ENCODE measurements at regions not wholly inside any gene's neighbourhood (a gene's known extent, or its start where the extent isn't known, plus 50 kb on each side); places are given as distances from the start of the nearest gene placed in this dataset.

DNA sequence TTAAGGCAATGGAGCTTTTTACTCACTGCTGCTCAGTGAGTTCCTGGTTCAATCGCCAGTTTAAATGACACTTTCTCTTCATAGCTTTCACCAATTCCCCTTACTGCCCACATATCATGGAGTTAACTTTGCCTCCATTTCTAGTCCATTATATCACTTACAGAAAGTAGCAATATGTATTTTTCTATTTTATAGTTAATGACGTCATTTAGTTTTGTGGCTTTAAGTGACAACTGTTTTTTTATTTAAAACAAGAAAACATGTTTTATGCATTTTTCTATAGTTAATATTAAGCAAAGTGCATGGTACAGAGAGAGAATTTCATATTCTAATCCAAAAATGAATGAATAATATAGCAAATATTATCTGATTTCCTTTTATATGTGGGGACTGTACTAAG, 363.3 kb downstream of the CDC14C start:
- no peak for ATAC-seq
- ChIA-PET CTCF (no interaction called here), RAD21 (ENCODE audit: low non-redundant PET in 1 of 2, low total read pairs in 2 of 2, uncharacterized antibody in 2 of 2, unreplicated experiment in 2 of 2) (no interaction called here), POLR2A (no interaction called here)
- Histone ChIP-seq H3K4me1 (ENCODE audit: control insufficient read depth in 1 of 2, insufficient read depth in 2 of 2, low read length in 2 of 2) (no peaks in the 10 kb centered on the region), H3K4me2 (ENCODE audit: low read length) (no peak overlapping the region), H3K9ac (ENCODE audit: low read length) (no peak overlapping the region), H3K27ac (ENCODE audit: low read depth, low read length) (no peak overlapping the region), H3K36me3 (ENCODE audit: control insufficient read depth in 1 of 2, insufficient read depth in 2 of 2, low read length in 2 of 2) (no peaks in the 10 kb centered on the region), H3K27me3 (ENCODE audit: insufficient read depth, low read length) (no peaks in the 10 kb centered on the region), H3K9me3 (ENCODE audit: control insufficient read depth in 1 of 2, insufficient read depth in 1 of 2, low read depth in 1 of 2, low read length in 2 of 2) (peaks cover 0 to 32% of the 10 kb centered on the region in 2 experiments; a peak in 2 of 4 replicates), H3K9me2 (ENCODE audit: insufficient read depth) (no peaks in the 10 kb centered on the region), H3K79me2 (ENCODE audit: insufficient read depth, low read length) (no peaks in the 10 kb centered on the region), H4K20me1 (ENCODE audit: insufficient read depth) (no peaks in the 10 kb centered on the region), H3K4me3 (replicated peaks in 1 of 2; ENCODE audit: low read depth in 1 of 2, low read length in 2 of 2) (no peak overlapping the region), H2AFZ (ENCODE audit: low read depth, low read length, poor library complexity, severe bottlenecking) (no peak overlapping the region)
- no TSS peak for BruUV-seq (replicated peaks)
- DNase-seq (ENCODE audit: low read depth, low spot score) = no peak
- intact Hi-C loops (cut with micrococcal nuclease) = no loop called here
- TF ChIP-seq CBX3 (IDR thresholded peaks at IDR 0.05; ENCODE audit: low read depth) (no peak), SIN3A (IDR thresholded peaks at IDR 0.05; ENCODE audit: low read depth) (no peak), POLR2AphosphoS5 (IDR thresholded peaks at IDR 0.05; ENCODE audit: low read depth, low read length) (no peak), SRF (IDR thresholded peaks at IDR 0.05; ENCODE audit: low read depth) (no peak), SP1 (IDR thresholded peaks at IDR 0.05; ENCODE audit: low read depth) (no peak), ZNF274 (IDR thresholded peaks at IDR 0.05; ENCODE audit: low read depth, low read length) (no peak), EGR1 (IDR thresholded peaks at IDR 0.05; ENCODE audit: low read depth) (no peak), FOSL1 (IDR thresholded peaks at IDR 0.05; ENCODE audit: low read depth) (no peak), YY1 (IDR thresholded peaks at IDR 0.05; ENCODE audit: extremely low read depth, insufficient replicate concordance, low read depth, low read length) (no peak)

DNA sequence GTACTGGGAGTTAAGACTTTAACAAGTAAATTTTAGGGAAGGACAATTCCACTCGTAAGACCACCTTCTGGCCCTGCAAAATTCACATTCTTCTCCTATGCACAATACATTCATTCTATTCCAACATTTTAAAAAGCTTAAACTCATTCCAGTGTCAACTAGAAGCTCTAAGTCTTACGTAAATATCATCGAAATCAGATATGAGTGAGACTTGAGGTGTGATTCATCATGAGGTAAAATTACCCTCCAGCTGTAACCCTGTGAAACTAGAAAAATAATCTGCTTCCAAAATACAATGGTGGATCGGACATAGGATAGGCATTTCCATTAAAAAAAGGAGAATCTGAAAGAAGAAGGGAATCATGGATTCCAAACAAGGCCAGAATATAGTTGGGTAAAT, 370.3 kb downstream of the CDC14C start:
- Histone ChIP-seq H4K20me1 (ENCODE audit: insufficient read depth) (no peaks in the 10 kb centered on the region), H3K9me3 (ENCODE audit: control insufficient read depth in 1 of 2, insufficient read depth in 1 of 2, low read depth in 1 of 2, low read length in 2 of 2) (peaks cover 18 to 25% of the 10 kb centered on the region in 2 experiments; a peak in 2 of 4 replicates), H3K27me3 (ENCODE audit: insufficient read depth, low read length) (no peaks in the 10 kb centered on the region), H3K9ac (ENCODE audit: low read length) (no peak overlapping the region), H3K4me3 (replicated peaks in 1 of 2; ENCODE audit: low read depth in 1 of 2, low read length in 2 of 2) (no peak overlapping the region), H3K9me2 (ENCODE audit: insufficient read depth) (no peaks in the 10 kb centered on the region), H3K4me1 (ENCODE audit: control insufficient read depth in 1 of 2, insufficient read depth in 2 of 2, low read length in 2 of 2) (no peaks in the 10 kb centered on the region), H3K4me2 (ENCODE audit: low read length) (no peak overlapping the region), H2AFZ (ENCODE audit: low read depth, low read length, poor library complexity, severe bottlenecking) (no peak overlapping the region), H3K27ac (ENCODE audit: low read depth, low read length) (no peak overlapping the region), H3K79me2 (ENCODE audit: insufficient read depth, low read length) (no peaks in the 10 kb centered on the region), H3K36me3 (ENCODE audit: control insufficient read depth in 1 of 2, insufficient read depth in 2 of 2, low read length in 2 of 2) (no peaks in the 10 kb centered on the region)
- intact Hi-C loops (cut with micrococcal nuclease) = loop anchor here (10.0 kb wide), 1 partner anchor 460 kb away; no protein-coding TSS in a partner anchor
- ATAC-seq = no peak
- TF ChIP-seq, protein P1, sequence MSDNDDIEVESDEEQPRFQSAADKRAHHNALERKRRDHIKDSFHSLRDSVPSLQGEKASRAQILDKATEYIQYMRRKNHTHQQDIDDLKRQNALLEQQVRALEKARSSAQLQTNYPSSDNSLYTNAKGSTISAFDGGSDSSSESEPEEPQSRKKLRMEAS (IDR thresholded peaks at IDR 0.05) = no peak
- no peak for TF ChIP-seq TCF7L2 (IDR thresholded peaks at IDR 0.05; ENCODE audit: borderline replicate concordance, extremely low read depth, insufficient read depth, insufficient read length)
- ChIA-PET CTCF (no interaction called here), POLR2A (no interaction called here), RAD21 (ENCODE audit: low non-redundant PET in 1 of 2, low total read pairs in 2 of 2, uncharacterized antibody in 2 of 2, unreplicated experiment in 2 of 2) (no interaction called here)
- DNase-seq (ENCODE audit: low read depth, low spot score) = no peak
- no TSS peak for BruUV-seq (replicated peaks)
